ENCODE measurements at regions not wholly inside any gene's neighbourhood (a gene's known extent, or its start where the extent isn't known, plus 50 kb on each side); places are given as distances from the start of the nearest gene placed in this dataset.

DNA sequence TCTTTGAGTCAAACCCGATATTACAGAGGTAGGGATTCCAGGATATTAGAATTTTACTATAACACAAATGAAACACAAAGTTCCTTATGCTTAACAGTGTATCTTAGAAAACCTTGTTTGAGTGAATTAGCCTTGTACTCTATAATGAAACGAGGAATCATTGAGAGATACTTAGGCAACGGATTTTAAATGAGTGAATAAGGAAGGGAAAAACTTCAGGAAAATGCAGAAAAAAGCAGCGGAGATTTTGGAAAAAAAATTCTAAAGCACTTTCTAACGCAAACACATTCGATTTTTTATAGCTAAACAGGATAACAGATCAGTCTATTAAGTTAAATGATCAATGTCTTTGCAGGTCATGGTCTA is 137.3 kb downstream of the HFE start:
- H3K9me2 ChIP-seq (replicated peaks; ENCODE audit: control insufficient read depth, low read length): no peaks in the 10 kb centered on the region
- peaks cover 17% of the 10 kb centered on the region for H3K79me2 ChIP-seq (ENCODE audit: control insufficient read depth, low read length)
- H3K4me3 ChIP-seq (ENCODE audit: low read length): peak overlapping the region; percentile 71
- peaks cover 61% of the 10 kb centered on the region for H3K4me1 ChIP-seq (ENCODE audit: control insufficient read depth, low read length)
- peaks cover 10% of the 10 kb centered on the region for H3K36me3 ChIP-seq (ENCODE audit: control insufficient read depth, low read length)
- peaks cover 6% of the 10 kb centered on the region; the same call in 1 of the 2 replicates for H3K9me3 ChIP-seq (ENCODE audit: control insufficient read depth, insufficient read depth, low read length)
- H3K27me3 ChIP-seq (ENCODE audit: control insufficient read depth, low read length): no peaks in the 10 kb centered on the region
- no peak for TF ChIP-seq EZH2phosphoT487 (IDR thresholded peaks at IDR 0.05; ENCODE audit: borderline replicate concordance, low read length)
- TF ChIP-seq, protein P1, sequence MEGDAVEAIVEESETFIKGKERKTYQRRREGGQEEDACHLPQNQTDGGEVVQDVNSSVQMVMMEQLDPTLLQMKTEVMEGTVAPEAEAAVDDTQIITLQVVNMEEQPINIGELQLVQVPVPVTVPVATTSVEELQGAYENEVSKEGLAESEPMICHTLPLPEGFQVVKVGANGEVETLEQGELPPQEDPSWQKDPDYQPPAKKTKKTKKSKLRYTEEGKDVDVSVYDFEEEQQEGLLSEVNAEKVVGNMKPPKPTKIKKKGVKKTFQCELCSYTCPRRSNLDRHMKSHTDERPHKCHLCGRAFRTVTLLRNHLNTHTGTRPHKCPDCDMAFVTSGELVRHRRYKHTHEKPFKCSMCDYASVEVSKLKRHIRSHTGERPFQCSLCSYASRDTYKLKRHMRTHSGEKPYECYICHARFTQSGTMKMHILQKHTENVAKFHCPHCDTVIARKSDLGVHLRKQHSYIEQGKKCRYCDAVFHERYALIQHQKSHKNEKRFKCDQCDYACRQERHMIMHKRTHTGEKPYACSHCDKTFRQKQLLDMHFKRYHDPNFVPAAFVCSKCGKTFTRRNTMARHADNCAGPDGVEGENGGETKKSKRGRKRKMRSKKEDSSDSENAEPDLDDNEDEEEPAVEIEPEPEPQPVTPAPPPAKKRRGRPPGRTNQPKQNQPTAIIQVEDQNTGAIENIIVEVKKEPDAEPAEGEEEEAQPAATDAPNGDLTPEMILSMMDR (IDR thresholded peaks at IDR 0.05; ENCODE audit: low read depth, low read length, poor library complexity, severe bottlenecking): no peak
- H3F3A ChIP-seq (ENCODE audit: control insufficient read depth, insufficient read depth): peaks cover 25% of the 10 kb centered on the region
- H3K27ac ChIP-seq (ENCODE audit: low read depth, low read length): peak overlapping the region; percentile 86
- peak overlapping the region; percentile 75 for H3K4me2 ChIP-seq (ENCODE audit: low read length)
- no peaks in the 10 kb centered on the region for H4K20me1 ChIP-seq (ENCODE audit: control insufficient read depth, insufficient read depth, low read depth, low read length)

DNA sequence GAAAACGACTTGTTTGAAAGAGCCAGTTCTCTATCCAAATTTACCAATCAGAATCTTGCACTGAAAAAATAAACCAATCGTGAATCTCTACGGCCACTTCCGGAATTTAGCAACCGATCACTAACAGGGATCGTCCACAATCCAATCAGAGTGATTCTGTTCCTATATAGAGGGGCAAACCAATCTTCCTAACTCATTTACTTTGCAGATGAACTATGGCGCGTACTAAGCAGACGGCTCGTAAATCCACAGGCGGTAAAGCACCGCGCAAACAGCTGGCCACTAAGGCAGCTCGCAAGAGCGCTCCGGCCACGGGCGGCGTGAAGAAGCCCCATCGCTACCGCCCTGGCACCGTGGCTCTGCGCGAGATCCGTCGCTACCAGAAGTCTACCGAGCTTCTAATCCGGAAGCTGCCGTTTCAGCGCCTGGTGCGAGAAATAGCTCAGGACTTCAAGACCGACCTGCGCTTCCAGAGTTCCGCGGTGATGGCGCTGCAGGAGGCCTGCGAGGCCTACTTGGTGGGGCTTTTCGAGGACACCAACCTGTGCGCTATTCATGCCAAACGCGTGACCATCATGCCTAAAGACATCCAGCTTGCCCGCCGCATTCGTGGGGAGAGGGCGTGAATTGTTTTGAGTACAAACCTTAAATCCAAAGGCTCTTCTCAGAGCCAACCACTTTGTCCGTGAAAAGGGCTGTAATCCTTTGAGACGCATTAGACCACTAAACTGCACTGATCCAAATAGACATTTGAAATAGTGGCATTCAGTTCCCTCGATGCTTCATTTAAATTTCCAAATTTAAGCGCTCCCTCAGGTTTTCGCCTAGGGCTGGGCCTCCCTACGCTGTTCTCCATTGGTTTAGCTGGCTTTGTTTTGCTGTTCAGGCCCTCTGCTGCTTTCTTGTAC is 138.0 kb downstream of the HFE start:
- Histone ChIP-seq H3K4me1 (ENCODE audit: control insufficient read depth, low read length) (peaks cover 55% of the 10 kb centered on the region), H3K27me3 (ENCODE audit: control insufficient read depth, low read length) (no peaks in the 10 kb centered on the region), H3F3A (ENCODE audit: control insufficient read depth, insufficient read depth) (peaks cover 19% of the 10 kb centered on the region), H3K4me2 (ENCODE audit: low read length) (peak overlapping the region; percentile 75), H3K79me2 (ENCODE audit: control insufficient read depth, low read length) (peaks cover 11% of the 10 kb centered on the region), H4K20me1 (ENCODE audit: control insufficient read depth, insufficient read depth, low read depth, low read length) (no peaks in the 10 kb centered on the region), H3K36me3 (ENCODE audit: control insufficient read depth, low read length) (peaks cover 10% of the 10 kb centered on the region), H3K9me2 (replicated peaks; ENCODE audit: control insufficient read depth, low read length) (no peaks in the 10 kb centered on the region), H3K9me3 (ENCODE audit: control insufficient read depth, insufficient read depth, low read length) (peaks cover 6% of the 10 kb centered on the region; the same call in 1 of the 2 replicates), H3K27ac (ENCODE audit: low read depth, low read length) (peak overlapping the region; percentile 86), H3K4me3 (ENCODE audit: low read length) (peak overlapping the region; percentile 71)
- TF ChIP-seq, protein P1 (IDR thresholded peaks at IDR 0.05; ENCODE audit: low read depth, low read length, poor library complexity, severe bottlenecking): no peak
- no peak for TF ChIP-seq EZH2phosphoT487 (IDR thresholded peaks at IDR 0.05; ENCODE audit: borderline replicate concordance, low read length)

- no peaks in the 10 kb centered on the region for H3K9me2 ChIP-seq (replicated peaks; ENCODE audit: control insufficient read depth, low read length)
- peaks cover 46% of the 10 kb centered on the region for H3K4me1 ChIP-seq (ENCODE audit: control insufficient read depth, low read length)
- H4K20me1 ChIP-seq (ENCODE audit: control insufficient read depth, insufficient read depth, low read depth, low read length): no peaks in the 10 kb centered on the region
- H3K79me2 ChIP-seq (ENCODE audit: control insufficient read depth, low read length): peaks cover 10% of the 10 kb centered on the region
- H3K36me3 ChIP-seq (ENCODE audit: control insufficient read depth, low read length): peaks cover 10% of the 10 kb centered on the region
- H3K4me2 ChIP-seq (ENCODE audit: low read length): no peak overlapping the region
- H3K9me3 ChIP-seq (ENCODE audit: control insufficient read depth, insufficient read depth, low read length): peaks cover 6% of the 10 kb centered on the region; the same call in 1 of the 2 replicates
- peaks cover 16% of the 10 kb centered on the region for H3F3A ChIP-seq (ENCODE audit: control insufficient read depth, insufficient read depth)
- H3K4me3 ChIP-seq (ENCODE audit: low read length): no peak overlapping the region
- TF ChIP-seq, protein P1 (IDR thresholded peaks at IDR 0.05; ENCODE audit: low read depth, low read length, poor library complexity, severe bottlenecking): no peak
- TF ChIP-seq EZH2phosphoT487 (IDR thresholded peaks at IDR 0.05; ENCODE audit: borderline replicate concordance, low read length): no peak
- no peaks in the 10 kb centered on the region for H3K27me3 ChIP-seq (ENCODE audit: control insufficient read depth, low read length)
- H3K27ac ChIP-seq (ENCODE audit: low read depth, low read length): no peak overlapping the region
These were observed 138.8 kb downstream of the HFE start for GRCh38 chr6:26225848-26226578.
